NCI-H1092 treated with DMSO at 0.1 percent for 48 hours (cell line): ENCODE measurements at regions not wholly inside any gene's neighbourhood (a gene's known extent, or its start where the extent isn't known, plus 50 kb on each side); places are given as distances from the start of the nearest gene placed in this dataset.

Source experiments
- DNase-seq: peaks from one replicate; lab custom pipeline; 2025; lab: John Stamatoyannopoulos, UW

GRCh38 chr6:169847901-169848311 lies 96.5 kb downstream of the ERMARD start:
- DNase-seq: no peak

GRCh38 chr6:169847141-169847674 lies 95.8 kb downstream of the ERMARD start:
- no peak for DNase-seq

- no peak for DNase-seq
Observed at GRCh38 chr6:169846286-169847056, 95.0 kb downstream of the ERMARD start.

- no peak for DNase-seq
Observed at GRCh38 chr6:169845426-169846285, 94.2 kb downstream of the ERMARD start.

- no peak for DNase-seq
Observed at GRCh38 chr6:169844946-169845345, 93.5 kb downstream of the ERMARD start.

GRCh38 chr6:169843991-169844390 lies 92.6 kb downstream of the ERMARD start:
- DNase-seq: no peak

GRCh38 chr6:169843110-169843509 lies 91.7 kb downstream of the ERMARD start:
- DNase-seq: no peak

GRCh38 chr6:169841907-169842606 lies 90.6 kb downstream of the ERMARD start:
- DNase-seq: no peak

- no peak for DNase-seq
Observed at GRCh38 chr6:169841251-169841650, 89.8 kb downstream of the ERMARD start.

- no peak for DNase-seq
Observed at GRCh38 chr6:169839898-169840631, 88.6 kb downstream of the ERMARD start.

GRCh38 chr6:169839493-169839892 lies 88.1 kb downstream of the ERMARD start:
- DNase-seq: no peak

- no peak for DNase-seq
Observed at GRCh38 chr6:169839029-169839481, 87.6 kb downstream of the ERMARD start.

GRCh38 chr6:169838346-169839028 lies 87.1 kb downstream of the ERMARD start:
- no peak for DNase-seq

- no peak for DNase-seq
Observed at GRCh38 chr6:169837529-169838250, 86.3 kb downstream of the ERMARD start.

- no peak for DNase-seq
Observed at GRCh38 chr6:169833258-169833794, 81.9 kb downstream of the ERMARD start.

GRCh38 chr6:169832247-169832948 lies 81.0 kb downstream of the ERMARD start:
- no peak for DNase-seq

- peak; percentile 89 for DNase-seq
Observed at GRCh38 chr6:169831450-169832246, 80.2 kb downstream of the ERMARD start.
